ENCODE measurements at regions not wholly inside any gene's neighbourhood (a gene's known extent, or its start where the extent isn't known, plus 50 kb on each side); places are given as distances from the start of the nearest gene placed in this dataset.

- 92% methylated on average over 2 of the region's 3 CpGs; no CpG with 5 or more reads in 1 of the 2 experiments for WGBS, 2 experiments (ENCODE audit: insufficient coverage in 1 of 2, insufficient read length in 1 of 2)
- Histone ChIP-seq H3K9ac (ENCODE audit: extremely low read depth, low read length, poor library complexity, severe bottlenecking) (no peak overlapping the region), H3K9me3 (ENCODE audit: control insufficient read depth, low read length) (no peaks in the 10 kb centered on the region), H3K27ac (ENCODE audit: low read depth, low read length) (no peak overlapping the region), H3K27me3 (ENCODE audit: control insufficient read depth, insufficient read depth, low read length, poor library complexity, severe bottlenecking) (no peaks in the 10 kb centered on the region), H3K4me3 (ENCODE audit: low read length) (no peak overlapping the region), H3K36me3 (ENCODE audit: control insufficient read depth, insufficient read depth, low read length) (no peaks in the 10 kb centered on the region), H3K4me1 (ENCODE audit: control insufficient read depth, insufficient read depth, low read length) (no peaks in the 10 kb centered on the region)
- TF ChIP-seq, protein P1, sequence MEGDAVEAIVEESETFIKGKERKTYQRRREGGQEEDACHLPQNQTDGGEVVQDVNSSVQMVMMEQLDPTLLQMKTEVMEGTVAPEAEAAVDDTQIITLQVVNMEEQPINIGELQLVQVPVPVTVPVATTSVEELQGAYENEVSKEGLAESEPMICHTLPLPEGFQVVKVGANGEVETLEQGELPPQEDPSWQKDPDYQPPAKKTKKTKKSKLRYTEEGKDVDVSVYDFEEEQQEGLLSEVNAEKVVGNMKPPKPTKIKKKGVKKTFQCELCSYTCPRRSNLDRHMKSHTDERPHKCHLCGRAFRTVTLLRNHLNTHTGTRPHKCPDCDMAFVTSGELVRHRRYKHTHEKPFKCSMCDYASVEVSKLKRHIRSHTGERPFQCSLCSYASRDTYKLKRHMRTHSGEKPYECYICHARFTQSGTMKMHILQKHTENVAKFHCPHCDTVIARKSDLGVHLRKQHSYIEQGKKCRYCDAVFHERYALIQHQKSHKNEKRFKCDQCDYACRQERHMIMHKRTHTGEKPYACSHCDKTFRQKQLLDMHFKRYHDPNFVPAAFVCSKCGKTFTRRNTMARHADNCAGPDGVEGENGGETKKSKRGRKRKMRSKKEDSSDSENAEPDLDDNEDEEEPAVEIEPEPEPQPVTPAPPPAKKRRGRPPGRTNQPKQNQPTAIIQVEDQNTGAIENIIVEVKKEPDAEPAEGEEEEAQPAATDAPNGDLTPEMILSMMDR (conservative IDR thresholded peaks at IDR 0.05) = no peak
- Mint-ChIP-seq H3K9me3 (no peaks in the 10 kb centered on the region), H3K4me1 (no peaks in the 10 kb centered on the region), H3K27me3 (ENCODE audit: insufficient read depth) (no peaks in the 10 kb centered on the region), H3K36me3 (ENCODE audit: low read depth) (no peaks in the 10 kb centered on the region), H3K4me3 (no peak overlapping the region), H3K27ac (no peak overlapping the region)
- DNase-seq = no peak
These were observed 226.8 kb downstream of the CDC14C start for GRCh38 chr7:49151146-49151545.

GRCh38 chr7:49158321-49158720 lies 234.0 kb downstream of the CDC14C start:
- no peaks in the 10 kb centered on the region for H3K4me1 ChIP-seq (ENCODE audit: control insufficient read depth, insufficient read depth, low read length)
- no peaks in the 10 kb centered on the region for H3K36me3 ChIP-seq (ENCODE audit: control insufficient read depth, insufficient read depth, low read length)
- no peak overlapping the region for H3K4me3 ChIP-seq (ENCODE audit: low read length)
- TF ChIP-seq, protein P1 (conservative IDR thresholded peaks at IDR 0.05) = no peak
- H3K9me3 ChIP-seq (ENCODE audit: control insufficient read depth, low read length) = no peaks in the 10 kb centered on the region
- no peak overlapping the region for H3K4me3 Mint-ChIP-seq
- 100% methylated on average over 1 of the region's 2 CpGs; no CpG with 5 or more reads in 1 of the 2 experiments for WGBS, 2 experiments (ENCODE audit: insufficient coverage in 1 of 2, insufficient read length in 1 of 2)
- H3K27me3 ChIP-seq (ENCODE audit: control insufficient read depth, insufficient read depth, low read length, poor library complexity, severe bottlenecking) = no peaks in the 10 kb centered on the region
- no peak overlapping the region for H3K9ac ChIP-seq (ENCODE audit: extremely low read depth, low read length, poor library complexity, severe bottlenecking)
- no peaks in the 10 kb centered on the region for H3K4me1 Mint-ChIP-seq
- H3K27me3 Mint-ChIP-seq (ENCODE audit: insufficient read depth) = no peaks in the 10 kb centered on the region
- DNase-seq = no peak
- no peak overlapping the region for H3K27ac ChIP-seq (ENCODE audit: low read depth, low read length)
- H3K36me3 Mint-ChIP-seq (ENCODE audit: low read depth) = no peaks in the 10 kb centered on the region
- peaks cover 7% of the 10 kb centered on the region for H3K9me3 Mint-ChIP-seq
- no peak overlapping the region for H3K27ac Mint-ChIP-seq

DNA sequence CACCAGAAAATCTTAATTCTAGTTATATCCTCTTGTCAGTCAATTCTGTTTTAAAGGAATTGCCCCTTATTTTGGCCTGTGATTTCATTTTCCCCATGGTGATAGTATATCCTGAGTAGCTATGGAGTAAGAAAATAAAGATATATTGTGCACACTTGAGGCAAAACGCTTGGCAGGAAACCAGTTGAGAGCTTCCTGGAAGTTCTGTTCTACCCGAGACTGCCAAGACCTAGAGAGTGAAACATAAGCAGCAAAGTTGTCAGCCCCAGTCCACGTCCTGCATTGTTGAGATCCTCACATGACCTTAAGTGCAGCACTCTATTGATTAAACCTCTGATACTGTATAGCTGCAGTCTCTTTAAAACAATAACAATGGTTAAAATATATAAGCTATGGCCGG lies 235.2 kb downstream of the CDC14C start:
- no peaks in the 10 kb centered on the region for H3K4me1 ChIP-seq (ENCODE audit: control insufficient read depth, insufficient read depth, low read length)
- TF ChIP-seq, protein P1 (conservative IDR thresholded peaks at IDR 0.05) = no peak
- H3K36me3 ChIP-seq (ENCODE audit: control insufficient read depth, insufficient read depth, low read length) = no peaks in the 10 kb centered on the region
- H3K27me3 Mint-ChIP-seq (ENCODE audit: insufficient read depth) = no peaks in the 10 kb centered on the region
- no peak overlapping the region for H3K27ac Mint-ChIP-seq
- peaks cover 7% of the 10 kb centered on the region for H3K9me3 Mint-ChIP-seq
- H3K4me3 ChIP-seq (ENCODE audit: low read length) = no peak overlapping the region
- WGBS, 2 experiments (ENCODE audit: insufficient coverage in 1 of 2, insufficient read length in 1 of 2) = 93 to 100% methylated on average over 3 to 4 of the region's 4 CpGs
- H3K36me3 Mint-ChIP-seq (ENCODE audit: low read depth) = no peaks in the 10 kb centered on the region
- no peak overlapping the region for H3K9ac ChIP-seq (ENCODE audit: extremely low read depth, low read length, poor library complexity, severe bottlenecking)
- no peak overlapping the region for H3K4me3 Mint-ChIP-seq
- no peak for DNase-seq
- H3K27ac ChIP-seq (ENCODE audit: low read depth, low read length) = no peak overlapping the region
- no peaks in the 10 kb centered on the region for H3K27me3 ChIP-seq (ENCODE audit: control insufficient read depth, insufficient read depth, low read length, poor library complexity, severe bottlenecking)
- H3K9me3 ChIP-seq (ENCODE audit: control insufficient read depth, low read length) = no peaks in the 10 kb centered on the region
- no peaks in the 10 kb centered on the region for H3K4me1 Mint-ChIP-seq
